ENCODE measurements at regions not wholly inside any gene's neighbourhood (a gene's known extent, or its start where the extent isn't known, plus 50 kb on each side); places are given as distances from the start of the nearest gene placed in this dataset.
"Not testable (repeated sequence)": the region's sequence is repeated elsewhere in the genome, so short reads cannot be mapped to it uniquely, and the experiment has no call there.

- Histone ChIP-seq H3K27me3 (ENCODE audit: low read length) (no peaks in the 10 kb centered on the region), H3K9me2 (replicated peaks; ENCODE audit: insufficient read depth, low read length) (no peaks in the 10 kb centered on the region), H3K9ac (ENCODE audit: low read length) (no peak overlapping the region), H4K20me1 (ENCODE audit: low read depth, low read length) (no peaks in the 10 kb centered on the region), H3K9me3 (ENCODE audit: insufficient read depth, low read length) (no peaks in the 10 kb centered on the region), H3F3A (ENCODE audit: insufficient read depth) (no peaks in the 10 kb centered on the region), H2AFZ (ENCODE audit: low read depth, low read length, severe bottlenecking) (no peak overlapping the region), H3K4me3 (ENCODE audit: insufficient read depth, low read length, poor library complexity, severe bottlenecking) (no peak overlapping the region), H3K27ac (ENCODE audit: low read depth, low read length) (no peak overlapping the region), H3K79me2 (ENCODE audit: insufficient read depth, low read length) (no peaks in the 10 kb centered on the region), H3K36me3 (ENCODE audit: low read length) (no peaks in the 10 kb centered on the region), H3K4me2 (ENCODE audit: low read depth, low read length, poor library complexity, severe bottlenecking) (no peak overlapping the region)
- TF ChIP-seq CTCF (IDR thresholded peaks at IDR 0.05; ENCODE audit: insufficient read depth, low read length, poor library complexity, severe bottlenecking) (no peak), EZH2phosphoT487 (conservative IDR thresholded peaks at IDR 0.05; ENCODE audit: low read length) (no peak)
Measured at GRCh38 chr4:85029453-85029852, 63.0 kb upstream of the WDFY3 start.

- no peak overlapping the region for H3K4me2 ChIP-seq (ENCODE audit: low read depth, low read length, poor library complexity, severe bottlenecking)
- H3K9ac ChIP-seq (ENCODE audit: low read length), result no peak overlapping the region
- H3K9me3 ChIP-seq (ENCODE audit: insufficient read depth, low read length), result no peaks in the 10 kb centered on the region
- TF ChIP-seq CTCF (IDR thresholded peaks at IDR 0.05; ENCODE audit: insufficient read depth, low read length, poor library complexity, severe bottlenecking) (no peak), EZH2phosphoT487 (conservative IDR thresholded peaks at IDR 0.05; ENCODE audit: low read length) (no peak)
- H3K4me3 ChIP-seq (ENCODE audit: insufficient read depth, low read length, poor library complexity, severe bottlenecking), result no peak overlapping the region
- no peaks in the 10 kb centered on the region for H3K79me2 ChIP-seq (ENCODE audit: insufficient read depth, low read length)
- no peaks in the 10 kb centered on the region for H4K20me1 ChIP-seq (ENCODE audit: low read depth, low read length)
- H3K36me3 ChIP-seq (ENCODE audit: low read length), result no peaks in the 10 kb centered on the region
- no peaks in the 10 kb centered on the region for H3K9me2 ChIP-seq (replicated peaks; ENCODE audit: insufficient read depth, low read length)
- no peak overlapping the region for H3K27ac ChIP-seq (ENCODE audit: low read depth, low read length)
- no peaks in the 10 kb centered on the region for H3F3A ChIP-seq (ENCODE audit: insufficient read depth)
- no peaks in the 10 kb centered on the region for H3K27me3 ChIP-seq (ENCODE audit: low read length)
- no peak overlapping the region for H2AFZ ChIP-seq (ENCODE audit: low read depth, low read length, severe bottlenecking)
Measured at GRCh38 chr4:85030156-85030555, 63.7 kb upstream of the WDFY3 start.

GRCh38 chr4:85033838-85034237, 67.3 kb upstream of the WDFY3 start:
- H3K9ac ChIP-seq (ENCODE audit: low read length); H2AFZ ChIP-seq (ENCODE audit: low read depth, low read length, severe bottlenecking): not testable (repeated sequence)

GRCh38 chr4:85039526-85039925, 73.0 kb upstream of the WDFY3 start:
- no peak overlapping the region for H3K4me3 ChIP-seq (ENCODE audit: insufficient read depth, low read length, poor library complexity, severe bottlenecking)
- H3K9me3 ChIP-seq (ENCODE audit: insufficient read depth, low read length), result no peaks in the 10 kb centered on the region
- H3K27me3 ChIP-seq (ENCODE audit: low read length), result no peaks in the 10 kb centered on the region
- H3K9me2 ChIP-seq (replicated peaks; ENCODE audit: insufficient read depth, low read length), result no peaks in the 10 kb centered on the region
- no peak overlapping the region for H3K9ac ChIP-seq (ENCODE audit: low read length)
- H3F3A ChIP-seq (ENCODE audit: insufficient read depth), result no peaks in the 10 kb centered on the region
- no peak overlapping the region for H3K4me2 ChIP-seq (ENCODE audit: low read depth, low read length, poor library complexity, severe bottlenecking)
- TF ChIP-seq CTCF (IDR thresholded peaks at IDR 0.05; ENCODE audit: insufficient read depth, low read length, poor library complexity, severe bottlenecking) (no peak), EZH2phosphoT487 (conservative IDR thresholded peaks at IDR 0.05; ENCODE audit: low read length) (no peak)
- H4K20me1 ChIP-seq (ENCODE audit: low read depth, low read length), result no peaks in the 10 kb centered on the region
- H3K79me2 ChIP-seq (ENCODE audit: insufficient read depth, low read length), result no peaks in the 10 kb centered on the region
- no peak overlapping the region for H3K27ac ChIP-seq (ENCODE audit: low read depth, low read length)
- H2AFZ ChIP-seq (ENCODE audit: low read depth, low read length, severe bottlenecking), result no peak overlapping the region
- no peaks in the 10 kb centered on the region for H3K36me3 ChIP-seq (ENCODE audit: low read length)

More at GRCh38 chr4:85033838-85034237, 67.3 kb upstream of the WDFY3 start:
- H3K4me3 ChIP-seq (ENCODE audit: insufficient read depth, low read length, poor library complexity, severe bottlenecking); H4K20me1 ChIP-seq (ENCODE audit: low read depth, low read length); H3K4me2 ChIP-seq (ENCODE audit: low read depth, low read length, poor library complexity, severe bottlenecking); H3K27ac ChIP-seq (ENCODE audit: low read depth, low read length); H3K9me3 ChIP-seq (ENCODE audit: insufficient read depth, low read length); H3K9me2 ChIP-seq (replicated peaks; ENCODE audit: insufficient read depth, low read length); H3K79me2 ChIP-seq (ENCODE audit: insufficient read depth, low read length); H3F3A ChIP-seq (ENCODE audit: insufficient read depth); H3K36me3 ChIP-seq (ENCODE audit: low read length); H3K27me3 ChIP-seq (ENCODE audit: low read length): not testable (repeated sequence)

GRCh38 chr4:85043812-85044496, 77.5 kb upstream of the WDFY3 start:
- not testable (repeated sequence) for H2AFZ ChIP-seq (ENCODE audit: low read depth, low read length, severe bottlenecking); H3K36me3 ChIP-seq (ENCODE audit: low read length); H3K4me3 ChIP-seq (ENCODE audit: insufficient read depth, low read length, poor library complexity, severe bottlenecking); H3K79me2 ChIP-seq (ENCODE audit: insufficient read depth, low read length); H3K27me3 ChIP-seq (ENCODE audit: low read length); H3K9me2 ChIP-seq (replicated peaks; ENCODE audit: insufficient read depth, low read length); H3K27ac ChIP-seq (ENCODE audit: low read depth, low read length); H3F3A ChIP-seq (ENCODE audit: insufficient read depth); H4K20me1 ChIP-seq (ENCODE audit: low read depth, low read length); H3K9me3 ChIP-seq (ENCODE audit: insufficient read depth, low read length); H3K4me2 ChIP-seq (ENCODE audit: low read depth, low read length, poor library complexity, severe bottlenecking); H3K9ac ChIP-seq (ENCODE audit: low read length)

Data from SU-DHL-6 (cell line).